ENCODE measurements at regions not wholly inside any gene's neighbourhood (a gene's known extent, or its start where the extent isn't known, plus 50 kb on each side); places are given as distances from the start of the nearest gene placed in this dataset.

- no peak for TF ChIP-seq TCF12 (IDR thresholded peaks at IDR 0.05; ENCODE audit: low read depth)
- no peak for TF ChIP-seq NFIC (IDR thresholded peaks at IDR 0.05)
- TF ChIP-seq YY1 (IDR thresholded peaks at IDR 0.05; ENCODE audit: low read depth): no peak
Measured at GRCh38 chr9:75692309-75692708, 198.2 kb upstream of the PCSK5 start.

GRCh38 chr9:75695921-75696320 lies 194.6 kb upstream of the PCSK5 start:
- TF ChIP-seq CREB1 (IDR thresholded peaks at IDR 0.05; ENCODE audit: low read depth): no peak
- TF ChIP-seq REST (IDR thresholded peaks at IDR 0.05; ENCODE audit: low read depth): no peak
- TF ChIP-seq YY1 (IDR thresholded peaks at IDR 0.05; ENCODE audit: low read depth): no peak

GRCh38 chr9:75699017-75699416 lies 191.5 kb upstream of the PCSK5 start:
- TF ChIP-seq CREB1 (IDR thresholded peaks at IDR 0.05; ENCODE audit: low read depth) (no peak), EGR1 (IDR thresholded peaks at IDR 0.05) (no peak), RAD21 (IDR thresholded peaks at IDR 0.05; ENCODE audit: low read depth) (no peak), EP300 (IDR thresholded peaks at IDR 0.05; ENCODE audit: borderline replicate concordance) (no peak), TAF1 (IDR thresholded peaks at IDR 0.05; ENCODE audit: low read depth) (no peak), TCF12 (IDR thresholded peaks at IDR 0.05; ENCODE audit: low read depth) (no peak), CEBPB (IDR thresholded peaks at IDR 0.05) (no peak), MAX (IDR thresholded peaks at IDR 0.05) (no peak), ZBTB7A (IDR thresholded peaks at IDR 0.05; ENCODE audit: low read depth) (no peak), NFIC (IDR thresholded peaks at IDR 0.05) (no peak), YY1 (IDR thresholded peaks at IDR 0.05; ENCODE audit: low read depth) (no peak), REST (IDR thresholded peaks at IDR 0.05; ENCODE audit: low read depth) (no peak), TEAD4 (IDR thresholded peaks at IDR 0.05) (no peak), FOXM1 (IDR thresholded peaks at IDR 0.05; ENCODE audit: borderline replicate concordance, low read depth) (no peak)
- TF ChIP-seq, protein P1, sequence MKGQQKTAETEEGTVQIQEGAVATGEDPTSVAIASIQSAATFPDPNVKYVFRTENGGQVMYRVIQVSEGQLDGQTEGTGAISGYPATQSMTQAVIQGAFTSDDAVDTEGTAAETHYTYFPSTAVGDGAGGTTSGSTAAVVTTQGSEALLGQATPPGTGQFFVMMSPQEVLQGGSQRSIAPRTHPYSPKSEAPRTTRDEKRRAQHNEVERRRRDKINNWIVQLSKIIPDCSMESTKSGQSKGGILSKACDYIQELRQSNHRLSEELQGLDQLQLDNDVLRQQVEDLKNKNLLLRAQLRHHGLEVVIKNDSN (IDR thresholded peaks at IDR 0.05): no peak

DNA sequence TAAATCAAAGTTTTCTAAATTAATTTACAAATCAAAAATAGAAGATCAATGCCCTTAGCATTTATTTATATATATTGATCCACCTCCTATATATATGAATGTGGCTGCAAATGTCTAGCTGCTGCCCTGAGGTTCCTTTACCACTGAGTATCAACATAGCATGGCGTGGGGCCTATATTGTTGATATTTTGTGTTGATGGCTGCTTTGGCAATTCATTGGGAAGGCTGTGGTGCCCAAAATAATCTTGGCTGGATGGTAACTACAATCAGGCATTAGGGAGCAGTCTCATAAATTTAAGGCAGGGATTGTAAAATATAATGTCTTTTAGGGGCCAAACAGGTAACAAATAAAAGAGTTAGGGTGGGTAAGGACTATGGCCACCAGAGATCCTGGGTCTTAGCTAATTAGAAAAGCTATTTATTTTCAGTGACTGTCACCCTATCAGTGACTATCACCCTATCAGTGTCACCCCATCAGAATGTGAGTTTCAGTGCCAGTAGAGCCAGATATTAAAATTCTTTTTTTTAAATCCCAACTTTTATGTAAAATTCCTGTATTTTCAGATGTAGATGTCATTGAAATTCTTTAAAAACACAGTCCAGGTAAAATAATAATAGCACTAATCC lies 190.7 kb upstream of the PCSK5 start:
- TF ChIP-seq TAF1 (IDR thresholded peaks at IDR 0.05; ENCODE audit: low read depth) (no peak), ZBTB7A (IDR thresholded peaks at IDR 0.05; ENCODE audit: low read depth) (no peak), REST (IDR thresholded peaks at IDR 0.05; ENCODE audit: low read depth) (no peak), FOXM1 (IDR thresholded peaks at IDR 0.05; ENCODE audit: borderline replicate concordance, low read depth) (no peak), CREB1 (IDR thresholded peaks at IDR 0.05; ENCODE audit: low read depth) (no peak), MAX (IDR thresholded peaks at IDR 0.05) (no peak), NFIC (IDR thresholded peaks at IDR 0.05) (no peak), RAD21 (IDR thresholded peaks at IDR 0.05; ENCODE audit: low read depth) (no peak), CEBPB (IDR thresholded peaks at IDR 0.05) (no peak), TCF12 (IDR thresholded peaks at IDR 0.05; ENCODE audit: low read depth) (no peak), EGR1 (IDR thresholded peaks at IDR 0.05) (no peak), YY1 (IDR thresholded peaks at IDR 0.05; ENCODE audit: low read depth) (no peak), EP300 (IDR thresholded peaks at IDR 0.05; ENCODE audit: borderline replicate concordance) (no peak), TEAD4 (IDR thresholded peaks at IDR 0.05) (no peak)
- TF ChIP-seq, protein P1 (IDR thresholded peaks at IDR 0.05): no peak

GRCh38 chr9:75700252-75700640 lies 190.2 kb upstream of the PCSK5 start:
- TF ChIP-seq CREB1 (IDR thresholded peaks at IDR 0.05; ENCODE audit: low read depth) (no peak), RAD21 (IDR thresholded peaks at IDR 0.05; ENCODE audit: low read depth) (no peak), REST (IDR thresholded peaks at IDR 0.05; ENCODE audit: low read depth) (no peak), ZBTB7A (IDR thresholded peaks at IDR 0.05; ENCODE audit: low read depth) (no peak), TAF1 (IDR thresholded peaks at IDR 0.05; ENCODE audit: low read depth) (no peak)

Data from Ishikawa (cell line).